ENCODE measurements at regions not wholly inside any gene's neighbourhood (a gene's known extent, or its start where the extent isn't known, plus 50 kb on each side); places are given as distances from the start of the nearest gene placed in this dataset.

- Histone ChIP-seq H3K4me3 (IDR thresholded peaks at IDR 0.05; ENCODE audit: insufficient read depth, low read depth, low read length) (no peak overlapping the region), H4K20me1 (ENCODE audit: insufficient read depth) (no peaks in the 10 kb centered on the region), H3K4me2 (no peak overlapping the region), H3K9ac (no peak overlapping the region), H3K79me2 (ENCODE audit: insufficient read depth, low read depth) (no peaks in the 10 kb centered on the region), H3K27ac (no peak overlapping the region), H3K4me1 (ENCODE audit: low read depth, poor library complexity, severe bottlenecking) (no peaks in the 10 kb centered on the region), H3K27me3 (ENCODE audit: insufficient read depth, low read depth) (no peaks in the 10 kb centered on the region), H3K36me3 (ENCODE audit: insufficient read depth) (no peaks in the 10 kb centered on the region), H2AFZ (ENCODE audit: low read depth) (no peak overlapping the region)
- no peak for TF ChIP-seq CTCF (conservative IDR thresholded peaks at IDR 0.05; ENCODE audit: low read depth, low read length)
These were observed 64.7 kb downstream of the KLF15 start for GRCh38 chr3:126292318-126293070.

GRCh38 chr3:126291537-126291936 is 65.7 kb downstream of the KLF15 start:
- TF ChIP-seq CTCF (conservative IDR thresholded peaks at IDR 0.05; ENCODE audit: low read depth, low read length): no peak
- Histone ChIP-seq H3K9ac (no peak overlapping the region), H3K27me3 (ENCODE audit: insufficient read depth, low read depth) (no peaks in the 10 kb centered on the region), H4K20me1 (ENCODE audit: insufficient read depth) (no peaks in the 10 kb centered on the region), H3K36me3 (ENCODE audit: insufficient read depth) (no peaks in the 10 kb centered on the region), H3K79me2 (ENCODE audit: insufficient read depth, low read depth) (no peaks in the 10 kb centered on the region), H3K4me1 (ENCODE audit: low read depth, poor library complexity, severe bottlenecking) (no peaks in the 10 kb centered on the region), H3K4me3 (IDR thresholded peaks at IDR 0.05; ENCODE audit: insufficient read depth, low read depth, low read length) (no peak overlapping the region), H2AFZ (ENCODE audit: low read depth) (no peak overlapping the region), H3K27ac (no peak overlapping the region), H3K4me2 (no peak overlapping the region)

GRCh38 chr3:126291061-126291460 is 66.1 kb downstream of the KLF15 start:
- H3K27me3 ChIP-seq (ENCODE audit: insufficient read depth, low read depth): no peaks in the 10 kb centered on the region
- no peaks in the 10 kb centered on the region for H3K79me2 ChIP-seq (ENCODE audit: insufficient read depth, low read depth)
- no peak for TF ChIP-seq CTCF (conservative IDR thresholded peaks at IDR 0.05; ENCODE audit: low read depth, low read length)
- no peaks in the 10 kb centered on the region for H4K20me1 ChIP-seq (ENCODE audit: insufficient read depth)
- no peaks in the 10 kb centered on the region for H3K36me3 ChIP-seq (ENCODE audit: insufficient read depth)
- H3K4me3 ChIP-seq (IDR thresholded peaks at IDR 0.05; ENCODE audit: insufficient read depth, low read depth, low read length): no peak overlapping the region
- no peak overlapping the region for H3K9ac ChIP-seq
- no peak overlapping the region for H3K4me2 ChIP-seq
- H3K4me1 ChIP-seq (ENCODE audit: low read depth, poor library complexity, severe bottlenecking): no peaks in the 10 kb centered on the region
- H2AFZ ChIP-seq (ENCODE audit: low read depth): no peak overlapping the region
- H3K27ac ChIP-seq: no peak overlapping the region

GRCh38 chr3:126290325-126290724 is 66.9 kb downstream of the KLF15 start:
- no peak for TF ChIP-seq CTCF (conservative IDR thresholded peaks at IDR 0.05; ENCODE audit: low read depth, low read length)
- Histone ChIP-seq H3K36me3 (ENCODE audit: insufficient read depth) (no peaks in the 10 kb centered on the region), H4K20me1 (ENCODE audit: insufficient read depth) (no peaks in the 10 kb centered on the region), H3K27me3 (ENCODE audit: insufficient read depth, low read depth) (no peaks in the 10 kb centered on the region), H3K4me3 (IDR thresholded peaks at IDR 0.05; ENCODE audit: insufficient read depth, low read depth, low read length) (no peak overlapping the region), H3K79me2 (ENCODE audit: insufficient read depth, low read depth) (no peaks in the 10 kb centered on the region), H3K27ac (no peak overlapping the region), H3K4me2 (no peak overlapping the region), H3K4me1 (ENCODE audit: low read depth, poor library complexity, severe bottlenecking) (no peaks in the 10 kb centered on the region), H3K9ac (no peak overlapping the region), H2AFZ (ENCODE audit: low read depth) (no peak overlapping the region)

Measured in KMS-11 (cell line).